Glomerular visceral epithelial cell (primary cell): ENCODE measurements at regions not wholly inside any gene's neighbourhood (a gene's known extent, or its start where the extent isn't known, plus 50 kb on each side); places are given as distances from the start of the nearest gene placed in this dataset.
"Not testable (repeated sequence)": the region's sequence is repeated elsewhere in the genome, so short reads cannot be mapped to it uniquely, and the experiment has no call there.

Source experiments
- DNase-seq: peaks from one replicate; pipeline ENCODE4 v3.0.0-alpha.2; 2016; ENCODE audit errors: extremely low spot score

- DNase-seq: no peak
These were observed 127.0 kb downstream of the COX18 start for GRCh38 chr4:72942565-72942964.

GRCh38 chr4:72938516-72938915 lies 131.0 kb downstream of the COX18 start:
- DNase-seq: no peak

GRCh38 chr4:72935462-72935861 lies 134.1 kb downstream of the COX18 start:
- no peak for DNase-seq

GRCh38 chr4:72933029-72933428 lies 136.5 kb downstream of the COX18 start:
- DNase-seq: no peak

GRCh38 chr4:72931346-72931745 lies 138.2 kb downstream of the COX18 start:
- DNase-seq: no peak

GRCh38 chr4:72929596-72930274 lies 139.8 kb downstream of the COX18 start:
- not testable (repeated sequence) for DNase-seq

GRCh38 chr4:72924814-72925213 lies 144.7 kb downstream of the COX18 start:
- DNase-seq: no peak

GRCh38 chr4:72919937-72920336 lies 149.6 kb downstream of the COX18 start:
- DNase-seq: no peak

GRCh38 chr4:72919464-72919863 lies 150.1 kb downstream of the COX18 start:
- DNase-seq: no peak

- no peak for DNase-seq
These were observed 151.2 kb downstream of the COX18 start for GRCh38 chr4:72918362-72918761.

GRCh38 chr4:72911316-72911715 lies 158.2 kb downstream of the COX18 start:
- no peak for DNase-seq

GRCh38 chr4:72909461-72909860 lies 160.1 kb downstream of the COX18 start:
- DNase-seq: peak; percentile 41

GRCh38 chr4:72902354-72902753 lies 167.2 kb downstream of the COX18 start:
- DNase-seq: no peak

- DNase-seq: no peak
These were observed 168.0 kb downstream of the COX18 start for GRCh38 chr4:72901553-72901952.

- DNase-seq: no peak
These were observed 168.6 kb downstream of the COX18 start for GRCh38 chr4:72900952-72901351.

- DNase-seq: no peak
These were observed 169.9 kb downstream of the COX18 start for GRCh38 chr4:72899621-72900020.

- DNase-seq: no peak
These were observed 170.3 kb downstream of the COX18 start for GRCh38 chr4:72899214-72899613.

- DNase-seq: peak; percentile 51
These were observed 173.0 kb downstream of the COX18 start for GRCh38 chr4:72896515-72896914.

GRCh38 chr4:72895408-72895807 lies 174.1 kb downstream of the COX18 start:
- no peak for DNase-seq

GRCh38 chr4:72893354-72894066 lies 176.0 kb downstream of the COX18 start:
- no peak for DNase-seq

- DNase-seq: no peak
These were observed 181.2 kb downstream of the COX18 start for GRCh38 chr4:72888331-72888730.

GRCh38 chr4:72887152-72887551 lies 182.4 kb downstream of the COX18 start:
- DNase-seq: no peak

- no peak for DNase-seq
These were observed 182.9 kb downstream of the COX18 start for GRCh38 chr4:72886602-72887001.

GRCh38 chr4:72884225-72884624 lies 185.3 kb downstream of the COX18 start:
- not testable (repeated sequence) for DNase-seq
